ENCODE measurements at regions not wholly inside any gene's neighbourhood (a gene's known extent, or its start where the extent isn't known, plus 50 kb on each side); places are given as distances from the start of the nearest gene placed in this dataset.
A peak's percentile ranks its signal among the peaks of the same experiment; 100 is the strongest.

GRCh38 chr6:62516291-62517141 is 230.5 kb upstream of the KHDRBS2 start:
- ATAC-seq (no peak), DNase-seq (no peak)
- intact Hi-C loops (cut with micrococcal nuclease) = no loop called here

- intact Hi-C loops (cut with micrococcal nuclease) = no loop called here
- no peak for DNase-seq
- no peak for ATAC-seq
Measured at GRCh38 chr6:62492192-62492822, 206.3 kb upstream of the KHDRBS2 start.

- DNase-seq (no peak), ATAC-seq (no peak)
- intact Hi-C loops (cut with micrococcal nuclease) = no loop called here
Measured at GRCh38 chr6:62480544-62480943, 194.5 kb upstream of the KHDRBS2 start.

GRCh38 chr6:62479697-62480220 is 193.7 kb upstream of the KHDRBS2 start:
- intact Hi-C loops (cut with micrococcal nuclease) = no loop called here
- ATAC-seq (no peak), DNase-seq (no peak)

GRCh38 chr6:62474793-62475192 is 188.8 kb upstream of the KHDRBS2 start:
- intact Hi-C loops (cut with micrococcal nuclease) = no loop called here
- ATAC-seq (no peak), DNase-seq (no peak)

GRCh38 chr6:62466607-62467006 is 180.6 kb upstream of the KHDRBS2 start:
- intact Hi-C loops (cut with micrococcal nuclease) = no loop called here

GRCh38 chr6:62465206-62465605 is 179.2 kb upstream of the KHDRBS2 start:
- intact Hi-C loops (cut with micrococcal nuclease) = no loop called here
- DNase-seq (no peak), ATAC-seq (no peak)

More at GRCh38 chr6:62466607-62467006, 180.6 kb upstream of the KHDRBS2 start:
- ATAC-seq = no peak
- DNase-seq = no peak

- ATAC-seq (no peak), DNase-seq (no peak)
- intact Hi-C loops (cut with micrococcal nuclease) = no loop called here
Measured at GRCh38 chr6:62452586-62452985, 166.6 kb upstream of the KHDRBS2 start.

- ATAC-seq (no peak), DNase-seq (no peak)
- intact Hi-C loops (cut with micrococcal nuclease) = no loop called here
Measured at GRCh38 chr6:62446647-62447316, 160.8 kb upstream of the KHDRBS2 start.

GRCh38 chr6:62445521-62445920 is 159.5 kb upstream of the KHDRBS2 start:
- intact Hi-C loops (cut with micrococcal nuclease) = no loop called here
- DNase-seq = peak; percentile 17
- ATAC-seq = no peak

- DNase-seq = no peak
- ATAC-seq = no peak
- intact Hi-C loops (cut with micrococcal nuclease) = no loop called here
Measured at GRCh38 chr6:62441182-62441581, 155.2 kb upstream of the KHDRBS2 start.

GRCh38 chr6:62429781-62430180 is 143.8 kb upstream of the KHDRBS2 start:
- no peak for ATAC-seq
- no peak for DNase-seq
- intact Hi-C loops (cut with micrococcal nuclease) = no loop called here

GRCh38 chr6:62400521-62401259 is 114.7 kb upstream of the KHDRBS2 start:
- no peak for DNase-seq
- no peak for ATAC-seq
- intact Hi-C loops (cut with micrococcal nuclease) = no loop called here

- DNase-seq = no peak
- no peak for ATAC-seq
- intact Hi-C loops (cut with micrococcal nuclease) = no loop called here
Measured at GRCh38 chr6:62393608-62394007, 107.6 kb upstream of the KHDRBS2 start.

- DNase-seq = no peak
- no peak for ATAC-seq
- intact Hi-C loops (cut with micrococcal nuclease) = no loop called here
Measured at GRCh38 chr6:62392291-62392690, 106.3 kb upstream of the KHDRBS2 start.

- intact Hi-C loops (cut with micrococcal nuclease) = no loop called here
- ATAC-seq (no peak), DNase-seq (no peak)
Measured at GRCh38 chr6:62391358-62391757, 105.3 kb upstream of the KHDRBS2 start.

GRCh38 chr6:62390401-62390800 is 104.4 kb upstream of the KHDRBS2 start:
- intact Hi-C loops (cut with micrococcal nuclease) = no loop called here
- ATAC-seq = no peak
- DNase-seq = no peak

GRCh38 chr6:62371453-62372210 is 85.6 kb upstream of the KHDRBS2 start:
- intact Hi-C loops (cut with micrococcal nuclease) = no loop called here
- DNase-seq = no peak

GRCh38 chr6:62367601-62368000 is 81.6 kb upstream of the KHDRBS2 start:
- ATAC-seq (no peak), DNase-seq (no peak)
- intact Hi-C loops (cut with micrococcal nuclease) = no loop called here

More at GRCh38 chr6:62371453-62372210, 85.6 kb upstream of the KHDRBS2 start:
- ATAC-seq = no peak

Data from left ventricle myocardium superior (tissue), 1 donor.